Smooth muscle cell (in vitro differentiated cells): ENCODE measurements at regions not wholly inside any gene's neighbourhood (a gene's known extent, or its start where the extent isn't known, plus 50 kb on each side); places are given as distances from the start of the nearest gene placed in this dataset.

ENCODE experiments used
- DNase-seq: peaks from one replicate; lab custom pipeline; 2025; ENCODE audit not compliant: unreplicated experiment; lab: John Stamatoyannopoulos, UW
- H2AFZ ChIP-seq: fragments of 200-600 bp; sonication (generic); 2 replicates; pipeline ENCODE4 v1.6.0; 2016; ENCODE audit warnings: antibody characterized with exemption, low read depth, mild to moderate bottlenecking
- H3F3A ChIP-seq: fragments of 200-600 bp; sonication (generic); 2 replicates; pipeline ENCODE4 v1.6.0; 2017; ENCODE audit warnings: antibody characterized with exemption, low read depth
- H3K27ac ChIP-seq: fragments of 200-600 bp; sonication (generic); 2 replicates; pipeline ENCODE4 v1.5.1; 2016; ENCODE audit warnings: low read depth, mild to moderate bottlenecking
- H3K27me3 ChIP-seq: fragments of 200-600 bp; sonication (generic); 2 replicates; pipeline ENCODE4 v1.6.1; 2016; ENCODE audit warnings: low read depth, mild to moderate bottlenecking
- H3K36me3 ChIP-seq: fragments of 200-600 bp; sonication (generic); 2 replicates; pipeline ENCODE4 v1.5.1; 2016; ENCODE audit warnings: low read depth
- H3K4me1 ChIP-seq: fragments of 200-600 bp; sonication (generic); 2 replicates; pipeline ENCODE4 v1.5.1; 2016; ENCODE audit warnings: low read depth
- H3K4me2 ChIP-seq: fragments of 200-600 bp; sonication (generic); 2 replicates; pipeline ENCODE4 v1.6.0; 2016; ENCODE audit warnings: mild to moderate bottlenecking
- H3K4me3 ChIP-seq: fragments of 200-600 bp; sonication (generic); 2 replicates; pipeline ENCODE4 v1.5.1; 2016; ENCODE audit warnings: mild to moderate bottlenecking
- H3K79me2 ChIP-seq: fragments of 200-600 bp; sonication (generic); 2 replicates; pipeline ENCODE4 v1.6.0; 2016; ENCODE audit warnings: low read depth, mild to moderate bottlenecking
- H3K9ac ChIP-seq: fragments of 200-600 bp; sonication (generic); 2 replicates; pipeline ENCODE4 v1.6.0; 2016; ENCODE audit warnings: low read depth
- H3K9me3 ChIP-seq: fragments of 200-600 bp; sonication (generic); replicated peaks from 2 replicates; pipeline ENCODE4 v1.5.1; 2016; ENCODE audit warnings: low read depth
- H4K20me1 ChIP-seq: fragments of 200-600 bp; sonication (generic); 2 replicates; pipeline ENCODE4 v1.6.0; 2016; ENCODE audit warnings: low read depth
- CTCF ChIP-seq: fragments of 200-600 bp; sonication (generic); IDR thresholded peaks from 2 replicates; pipeline ENCODE4 v1.5.1; 2017; ENCODE audit warnings: borderline replicate concordance, mild to moderate bottlenecking, antibody characterized with exemption; ENCODE audit not compliant: insufficient read depth, poor library complexity, severe bottlenecking
- WGBS: methylation state at CpG from one replicate; pipeline ENCODE4 v1.1.7; 2016; ENCODE audit warnings: low lambda C conversion rate; 5-methylcytosine and 5-hydroxymethylcytosine counted together

- no peak overlapping the region for H3K9ac ChIP-seq
- DNase-seq = no peak
Observed at GRCh38 chr13:54775501-54776191, 1747.0 kb downstream of the OLFM4 start.

GRCh38 chr13:54787754-54788153 lies 1759.1 kb downstream of the OLFM4 start:
- Histone ChIP-seq H3F3A (no peaks in the 10 kb centered on the region), H3K9ac (no peak overlapping the region), H3K4me3 (no peak overlapping the region), H3K4me1 (no peaks in the 10 kb centered on the region), H3K36me3 (no peaks in the 10 kb centered on the region), H3K27ac (no peak overlapping the region), H4K20me1 (no peaks in the 10 kb centered on the region), H3K79me2 (no peaks in the 10 kb centered on the region), H3K27me3 (no peaks in the 10 kb centered on the region), H3K9me3 (no peaks in the 10 kb centered on the region), H3K4me2 (no peak overlapping the region), H2AFZ (no peak overlapping the region)
- no peak for TF ChIP-seq CTCF
- no peak for DNase-seq
- WGBS = 91% methylated on average over 12 of the region's 12 CpGs

More at GRCh38 chr13:54775501-54776191, 1747.0 kb downstream of the OLFM4 start:
- H3K27me3 ChIP-seq = no peaks in the 10 kb centered on the region
- no peak overlapping the region for H3K4me3 ChIP-seq
- no peak overlapping the region for H3K4me2 ChIP-seq
- H3K79me2 ChIP-seq = no peaks in the 10 kb centered on the region
- no peaks in the 10 kb centered on the region for H3K4me1 ChIP-seq
- H4K20me1 ChIP-seq = no peaks in the 10 kb centered on the region
- no peak for TF ChIP-seq CTCF
- no peaks in the 10 kb centered on the region for H3F3A ChIP-seq
- H3K9me3 ChIP-seq = no peaks in the 10 kb centered on the region
- 96% methylated on average over 13 of the region's 13 CpGs for WGBS
- H3K27ac ChIP-seq = no peak overlapping the region
- no peaks in the 10 kb centered on the region for H3K36me3 ChIP-seq
- H2AFZ ChIP-seq = no peak overlapping the region

GRCh38 chr13:54799621-54800226 lies 1771.1 kb downstream of the OLFM4 start:
- H3K9ac ChIP-seq = no peak overlapping the region
- WGBS = 93% methylated on average over 32 of the region's 37 CpGs
- H3K27me3 ChIP-seq = no peaks in the 10 kb centered on the region
- no peak overlapping the region for H2AFZ ChIP-seq
- H3K4me1 ChIP-seq = no peaks in the 10 kb centered on the region
- no peak overlapping the region for H3K4me3 ChIP-seq
- H4K20me1 ChIP-seq = no peaks in the 10 kb centered on the region
- no peaks in the 10 kb centered on the region for H3F3A ChIP-seq
- no peak overlapping the region for H3K27ac ChIP-seq
- H3K9me3 ChIP-seq = no peaks in the 10 kb centered on the region
- no peaks in the 10 kb centered on the region for H3K79me2 ChIP-seq
- no peak for TF ChIP-seq CTCF
- no peaks in the 10 kb centered on the region for H3K36me3 ChIP-seq
- H3K4me2 ChIP-seq = no peak overlapping the region
- DNase-seq = no peak

DNA sequence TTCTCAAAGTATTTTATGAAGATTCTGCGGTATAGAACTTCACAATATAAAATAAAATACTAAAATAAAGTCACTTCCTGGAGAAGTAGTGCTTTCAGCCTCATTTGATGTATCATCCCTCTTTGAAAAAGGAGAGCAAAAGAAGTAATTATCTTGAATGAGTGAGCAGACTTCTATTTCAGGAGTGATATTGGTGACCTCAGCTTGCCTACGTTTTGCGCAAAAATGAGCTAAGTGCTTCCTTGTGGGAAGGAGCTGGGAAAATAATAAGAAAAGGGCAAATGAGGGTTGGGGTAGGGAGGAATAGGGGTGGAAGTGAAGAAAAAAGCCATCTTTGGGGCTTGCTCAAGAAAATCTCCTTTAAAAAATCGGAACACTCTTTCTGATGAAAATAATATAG lies 1773.6 kb downstream of the OLFM4 start:
- Histone ChIP-seq H2AFZ (no peak overlapping the region), H3K27ac (no peak overlapping the region), H3K9ac (no peak overlapping the region), H3K4me3 (no peak overlapping the region), H3K79me2 (no peaks in the 10 kb centered on the region), H3K27me3 (no peaks in the 10 kb centered on the region), H3K4me1 (no peaks in the 10 kb centered on the region), H3K36me3 (no peaks in the 10 kb centered on the region), H3F3A (no peaks in the 10 kb centered on the region), H3K4me2 (no peak overlapping the region), H3K9me3 (no peaks in the 10 kb centered on the region), H4K20me1 (no peaks in the 10 kb centered on the region)
- no peak for TF ChIP-seq CTCF
- DNase-seq = no peak
- WGBS = 94% methylated on average over 4 of the region's 4 CpGs
